GM13977 (cell line): ENCODE measurements at regions not wholly inside any gene's neighbourhood (a gene's known extent, or its start where the extent isn't known, plus 50 kb on each side); places are given as distances from the start of the nearest gene placed in this dataset.

ENCODE experiments used
- DNase-seq: peaks from one replicate; pipeline ENCODE4 v3.0.0; 2012; ENCODE audit warnings: low spot score
- CTCF ChIP-seq: IDR thresholded peaks from 2 replicates; pipeline ENCODE4 v1.5.1; 2012; ENCODE audit warnings: mild to moderate bottlenecking, control low read depth; ENCODE audit not compliant: insufficient read depth; ENCODE audit errors: extremely low read depth, missing control alignments
- in situ Hi-C: fragments of 300-500 bp; cut with MboI; formaldehyde crosslinking; loops from one replicate; pipeline ENCODE4 v1.12.0; 2022; ENCODE audit warnings: low sequenced_read_pairs, low pct_unique_long_range_greater_than_20kb, mixed read lengths, inconsistent platforms; ENCODE audit not compliant: unreplicated experiment

DNA sequence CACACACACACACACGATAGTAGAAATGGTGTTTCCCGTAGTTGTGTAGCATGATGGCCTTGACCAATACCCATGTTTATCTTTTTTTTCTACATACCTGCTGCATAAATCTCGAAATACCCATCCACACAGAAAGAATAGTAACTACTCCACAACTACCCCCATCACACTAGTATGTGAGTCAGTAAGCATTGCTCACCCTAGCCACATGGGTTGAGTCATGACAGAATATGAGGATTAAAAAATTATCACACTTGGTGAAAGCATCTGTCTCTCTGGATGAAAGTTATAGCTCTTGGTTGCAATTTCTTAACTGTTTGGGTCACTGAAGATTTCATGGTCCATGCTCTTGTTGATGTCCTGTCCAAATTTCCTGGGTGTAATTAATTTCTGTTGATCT, 103.4 kb upstream of the MDFIC start:
- TF ChIP-seq CTCF = no peak
- DNase-seq = no peak
- in situ Hi-C loops = no loop called here

DNA sequence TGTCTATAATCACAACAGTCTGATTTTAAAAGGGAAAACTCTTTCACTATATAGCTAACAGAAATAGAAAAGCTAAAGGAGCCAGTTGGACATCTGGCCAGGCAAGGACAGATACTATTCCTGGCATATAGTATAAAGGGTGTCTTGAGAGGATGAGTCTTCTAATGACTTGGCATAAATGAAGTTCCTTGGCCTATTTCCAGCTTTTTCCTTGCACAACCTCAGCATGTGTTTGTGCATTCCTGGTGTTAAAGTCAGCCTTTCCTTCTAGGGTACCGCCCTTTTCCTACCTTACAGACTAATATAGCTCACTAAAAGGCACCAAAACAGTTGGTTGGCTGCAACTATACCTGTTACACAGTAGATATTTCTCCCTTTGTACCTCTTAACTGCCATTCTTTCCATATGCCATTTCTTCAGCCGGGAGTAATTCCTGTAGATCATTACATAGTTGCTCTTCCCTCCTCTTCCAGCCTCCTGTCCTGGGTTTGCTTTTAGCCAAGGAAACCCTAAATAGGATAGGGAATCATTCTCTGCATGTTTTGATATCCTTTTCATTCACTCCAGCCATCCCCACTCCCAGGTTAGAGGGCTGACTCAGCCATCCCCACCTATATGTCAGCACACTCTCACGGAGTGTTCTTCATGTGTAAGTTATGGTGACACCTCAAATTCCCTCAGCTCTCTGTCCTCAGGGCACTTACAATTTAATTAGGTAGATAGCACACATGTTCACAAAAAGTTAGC, 102.1 kb upstream of the MDFIC start:
- in situ Hi-C loops = no loop called here
- DNase-seq = no peak

GRCh38 chr7:114821030-114821900, 100.6 kb upstream of the MDFIC start:
- in situ Hi-C loops = no loop called here

More for the DNA sequence above, 102.1 kb upstream of the MDFIC start:
- TF ChIP-seq CTCF = no peak

GRCh38 chr7:114822131-114822530, 99.8 kb upstream of the MDFIC start:
- in situ Hi-C loops = no loop called here
- no peak for TF ChIP-seq CTCF
- DNase-seq = no peak

More at GRCh38 chr7:114821030-114821900, 100.6 kb upstream of the MDFIC start:
- TF ChIP-seq CTCF = no peak
- DNase-seq = no peak

- TF ChIP-seq CTCF = no peak
- no peak for DNase-seq
- in situ Hi-C loops = no loop called here
Observed at GRCh38 chr7:114822844-114823243, 99.0 kb upstream of the MDFIC start.

- DNase-seq = no peak
- TF ChIP-seq CTCF = no peak
- in situ Hi-C loops = no loop called here
Observed at GRCh38 chr7:114823290-114823689, 98.6 kb upstream of the MDFIC start.
